HG02623 (cell line): ENCODE measurements at regions not wholly inside any gene's neighbourhood (a gene's known extent, or its start where the extent isn't known, plus 50 kb on each side); places are given as distances from the start of the nearest gene placed in this dataset.

Experiments used
- ATAC-seq: cut with Tn5 transposase; IDR thresholded peaks from one replicate; pipeline ENCODE4 v1.9.1; 2021; ENCODE audit warnings: moderate library complexity; ENCODE audit not compliant: unreplicated experiment

GRCh38 chr12:90899456-90900182 is 55.4 kb downstream of the CCER1 start:
- no peak for ATAC-seq

GRCh38 chr12:90897986-90898385 is 57.0 kb downstream of the CCER1 start:
- no peak for ATAC-seq

- no peak for ATAC-seq
Measured at GRCh38 chr12:90897316-90897715, 57.7 kb downstream of the CCER1 start.

- no peak for ATAC-seq
Measured at GRCh38 chr12:90896821-90897220, 58.2 kb downstream of the CCER1 start.

- ATAC-seq: no peak
Measured at GRCh38 chr12:90896164-90896563, 58.8 kb downstream of the CCER1 start.

- ATAC-seq: no peak
Measured at GRCh38 chr12:90888316-90888715, 66.7 kb downstream of the CCER1 start.

DNA sequence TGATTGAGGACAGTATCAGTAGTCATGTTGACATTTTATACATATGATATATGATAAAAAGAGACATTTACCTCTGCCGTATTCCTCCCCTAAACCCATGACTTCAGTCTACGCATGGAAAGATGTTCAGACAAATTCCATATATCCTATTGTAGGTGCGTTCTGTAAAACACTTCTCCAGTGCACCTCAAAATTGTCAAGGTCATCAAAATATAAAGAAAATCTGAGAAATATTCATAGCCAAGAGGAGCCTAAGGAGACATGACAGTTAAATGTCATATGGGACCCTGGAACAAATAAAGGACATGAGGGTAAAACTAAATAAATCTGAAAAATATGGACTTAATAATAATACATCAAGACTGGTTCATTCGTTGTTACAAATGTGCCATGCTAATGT is 71.5 kb downstream of the CCER1 start:
- ATAC-seq: no peak

- ATAC-seq: no peak
Measured at GRCh38 chr12:90871726-90872096, 83.3 kb downstream of the CCER1 start.

- no peak for ATAC-seq
Measured at GRCh38 chr12:90870971-90871725, 83.8 kb downstream of the CCER1 start.

- no peak for ATAC-seq
Measured at GRCh38 chr12:90868626-90869025, 86.3 kb downstream of the CCER1 start.

GRCh38 chr12:90859591-90859990 is 95.4 kb downstream of the CCER1 start:
- ATAC-seq: no peak

DNA sequence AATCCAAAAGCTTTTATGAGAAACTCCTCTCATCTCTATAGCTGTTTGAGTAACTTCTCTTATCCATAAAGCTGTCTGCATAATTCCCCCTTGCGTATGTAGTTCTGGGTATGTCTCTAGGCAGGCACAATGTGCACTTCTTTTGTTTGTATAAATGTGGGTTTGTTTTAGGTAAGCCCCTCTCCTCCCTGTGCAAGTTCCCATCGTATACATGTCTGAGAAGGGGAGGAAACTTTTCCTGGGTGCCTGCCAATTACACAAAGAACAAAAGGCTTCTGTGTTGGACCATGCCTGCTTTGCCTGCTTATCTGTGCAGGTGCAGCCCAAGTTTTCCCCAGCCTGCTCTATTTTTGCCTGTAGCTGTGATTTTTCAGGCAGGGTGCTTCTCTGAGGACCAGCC is 96.7 kb downstream of the CCER1 start:
- ATAC-seq: no peak

GRCh38 chr12:90855534-90855933 is 99.4 kb downstream of the CCER1 start:
- no peak for ATAC-seq

DNA sequence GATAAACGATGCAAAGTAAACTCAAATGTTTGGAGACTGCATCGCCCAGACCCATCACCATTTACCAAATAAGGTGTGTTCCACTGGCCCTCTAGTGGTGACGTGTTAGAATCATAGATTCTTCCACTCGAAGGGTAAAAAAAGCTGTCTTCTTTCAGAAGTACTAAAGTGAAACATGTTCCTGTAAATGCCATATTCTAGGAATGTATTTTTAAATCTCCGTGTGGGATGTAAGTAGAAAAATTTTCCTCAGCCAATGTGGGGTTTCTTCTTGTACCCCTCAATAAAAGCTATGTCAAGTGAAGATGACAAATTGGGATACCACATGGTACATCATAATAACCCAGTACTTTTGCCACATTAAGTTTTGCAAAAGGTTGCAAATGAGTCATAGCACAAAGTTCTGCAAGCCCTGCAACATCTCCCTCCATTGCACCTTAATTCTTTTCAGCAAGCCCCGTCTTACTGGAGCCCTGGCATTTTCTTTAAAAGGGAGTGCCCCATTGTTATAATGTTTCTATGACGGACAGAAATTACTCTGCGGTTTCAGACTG is 100.8 kb downstream of the CCER1 start:
- peak; percentile 71 for ATAC-seq

- ATAC-seq: no peak
Measured at GRCh38 chr12:90851800-90852718, 102.9 kb downstream of the CCER1 start.

GRCh38 chr12:90842477-90842876 is 112.5 kb downstream of the CCER1 start:
- ATAC-seq: no peak

- no peak for ATAC-seq
Measured at GRCh38 chr12:90841336-90841735, 113.6 kb downstream of the CCER1 start.

GRCh38 chr12:90839346-90839745 is 115.6 kb downstream of the CCER1 start:
- ATAC-seq: no peak

- no peak for ATAC-seq
Measured at GRCh38 chr12:90836689-90837088, 118.3 kb downstream of the CCER1 start.

DNA sequence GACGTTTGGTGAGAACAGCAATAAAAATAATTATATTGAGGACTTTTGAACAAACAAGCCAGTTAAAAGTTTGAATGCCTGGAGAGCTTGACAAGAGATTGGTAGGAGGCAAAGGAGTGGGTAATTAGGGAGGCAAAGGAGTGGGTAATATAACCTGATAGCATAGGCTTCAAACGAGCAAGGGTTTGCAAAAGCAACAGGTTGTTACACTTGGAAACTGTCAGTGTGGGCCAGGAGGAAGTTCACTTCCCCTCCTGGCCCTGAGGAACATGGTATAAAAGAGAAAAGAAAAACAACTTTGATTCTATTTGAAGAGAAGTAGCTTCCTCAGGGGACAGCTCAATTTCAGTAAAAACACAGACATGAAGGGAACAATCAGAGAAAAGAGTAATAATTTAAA is 121.7 kb downstream of the CCER1 start:
- no peak for ATAC-seq

DNA sequence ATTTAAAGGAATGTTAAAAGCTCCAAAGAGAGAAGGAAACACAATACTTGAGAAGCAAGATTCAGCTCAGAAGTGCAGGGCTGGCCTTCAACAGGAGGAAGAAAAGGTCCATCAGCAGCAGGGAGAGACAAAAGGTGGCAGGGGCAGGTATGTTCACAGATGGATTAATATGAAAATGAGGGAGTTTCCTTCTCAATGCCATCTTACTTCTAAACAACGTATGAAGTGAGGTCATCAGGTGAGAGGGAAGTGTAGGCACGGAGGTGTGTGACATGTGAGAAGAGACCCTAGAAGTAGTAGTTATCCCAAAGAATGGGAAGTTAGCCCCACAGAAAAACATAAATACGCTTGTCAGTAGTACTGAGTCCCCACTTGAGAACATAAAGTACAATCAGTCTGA is 122.5 kb downstream of the CCER1 start:
- no peak for ATAC-seq
